Caco-2 (cell line): ENCODE measurements at regions not wholly inside any gene's neighbourhood (a gene's known extent, or its start where the extent isn't known, plus 50 kb on each side); places are given as distances from the start of the nearest gene placed in this dataset.
"Not testable (repeated sequence)": the region's sequence is repeated elsewhere in the genome, so short reads cannot be mapped to it uniquely, and the experiment has no call there.

Source experiments
- BruUV-seq: library from RNA; stranded (reverse); fragments of 400-500 nt; replicated peaks from 2 replicates; lab custom pipeline; 2021; lab: Mats Ljungman, UMichigan
- CTCF ChIA-PET: fragments of 300-600 bp; sonication (Branson Sonifier 250); formaldehyde crosslinking; loops from one replicate; lab custom pipeline; 2022; ENCODE audit warnings: antibody characterized with exemption; lab: Charles Lee
- POLR2A ChIA-PET: fragments of 300-600 bp; sonication (Branson Sonifier 250); formaldehyde crosslinking; loops from one replicate; lab custom pipeline; 2022; ENCODE audit warnings: antibody characterized with exemption; lab: Charles Lee
- DNase-seq, 2 experiments: peaks; one replicate each; pipeline versions ENCODE4 v3.0.0 to v3.0.0-alpha.2; 2020 to 2022
- H3K27me3 ChIP-seq: replicated peaks from 2 replicates; pipeline ENCODE4 v1.6.0; 2011; ENCODE audit warnings: low read length; ENCODE audit not compliant: control insufficient read depth, insufficient read depth
- H3K36me3 ChIP-seq: 2 replicates; pipeline ENCODE4 v1.5.1; 2011; ENCODE audit warnings: low read length; ENCODE audit not compliant: control insufficient read depth, insufficient read depth
- H3K4me1 ChIP-seq: fragments of 250-450 bp; sonication (Bioruptor Pico); 2 replicates; pipeline ENCODE4 v1.5.1; 2020; ENCODE audit warnings: mild to moderate bottlenecking
- H3K4me3 ChIP-seq: 2 replicates; pipeline ENCODE4 v1.5.1; 2011; ENCODE audit warnings: low read depth, mild to moderate bottlenecking, control low read depth, low read length
- H3K9me3 ChIP-seq: fragments of 250-450 bp; sonication (Bioruptor Pico); 2 replicates; pipeline ENCODE4 v1.5.1; 2020; ENCODE audit warnings: mild to moderate bottlenecking, moderate library complexity
- H3K27ac Mint-ChIP-seq: one replicate; pipeline ENCODE4 v1.8.0; 2022; ENCODE audit warnings: mixed read lengths; ENCODE audit not compliant: unreplicated experiment
- H3K27me3 Mint-ChIP-seq: one replicate; pipeline ENCODE4 v1.8.0; 2022; ENCODE audit warnings: mixed read lengths; ENCODE audit not compliant: insufficient read depth, unreplicated experiment
- H3K36me3 Mint-ChIP-seq: one replicate; pipeline ENCODE4 v1.8.0; 2022; ENCODE audit warnings: mild to moderate bottlenecking, mixed read lengths; ENCODE audit not compliant: insufficient read depth, unreplicated experiment
- H3K4me1 Mint-ChIP-seq: one replicate; pipeline ENCODE4 v1.8.0; 2022; ENCODE audit warnings: low read depth, mixed read lengths; ENCODE audit not compliant: unreplicated experiment
- H3K4me3 Mint-ChIP-seq: one replicate; pipeline ENCODE4 v1.8.0; 2022; ENCODE audit warnings: mild to moderate bottlenecking, moderate library complexity, mixed read lengths; ENCODE audit not compliant: unreplicated experiment
- H3K9me3 Mint-ChIP-seq: one replicate; pipeline ENCODE4 v1.8.0; 2022; ENCODE audit warnings: mixed read lengths; ENCODE audit not compliant: unreplicated experiment
- intact Hi-C: fragments of 100-400 bp; cut with micrococcal nuclease; formaldehyde crosslinking; loops from one replicate; pipeline ENCODE4 v1.10.0; 2022; ENCODE audit not compliant: unreplicated experiment
- TF ChIP-seq, protein P1 (sequence below), 2 experiments: fragments of 200-600 bp in 1 of 2; IDR thresholded peaks; 1 replicate in 1 of 2; 2 replicates in 1 of 2; pipeline versions ENCODE4 v1.5.1 to v1.8.0; 2011 to 2022; ENCODE audit warnings: antibody characterized with exemption in 1 of 2, control low read depth in 1 of 2, inconsistent platforms in 1 of 2, low read depth in 1 of 2, low read length in 1 of 2, mild to moderate bottlenecking in 1 of 2, moderate library complexity in 1 of 2; ENCODE audit not compliant: insufficient read depth in 1 of 2, severe bottlenecking in 1 of 2, unreplicated experiment in 1 of 2

DNA sequence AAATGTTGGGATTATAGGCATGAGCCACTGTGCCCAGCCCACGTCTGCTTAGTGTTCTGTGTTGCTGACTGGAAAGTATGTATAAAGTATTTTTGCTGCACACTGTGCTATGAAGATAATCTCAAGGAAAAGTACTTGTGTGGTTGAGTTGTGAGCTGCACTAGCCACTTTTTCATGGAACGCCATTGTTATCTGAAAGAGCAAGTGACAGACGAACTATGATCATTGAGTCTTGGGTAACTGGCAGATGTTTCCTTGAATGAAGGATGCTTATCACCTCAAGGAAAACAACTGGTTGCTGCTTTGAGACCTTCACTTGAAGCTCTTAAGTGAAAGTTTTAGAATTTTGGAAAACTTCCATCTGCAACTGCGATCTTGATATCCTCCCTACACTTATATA is 82.2 kb upstream of the KCTD1 start:
- TF ChIP-seq, protein P1, sequence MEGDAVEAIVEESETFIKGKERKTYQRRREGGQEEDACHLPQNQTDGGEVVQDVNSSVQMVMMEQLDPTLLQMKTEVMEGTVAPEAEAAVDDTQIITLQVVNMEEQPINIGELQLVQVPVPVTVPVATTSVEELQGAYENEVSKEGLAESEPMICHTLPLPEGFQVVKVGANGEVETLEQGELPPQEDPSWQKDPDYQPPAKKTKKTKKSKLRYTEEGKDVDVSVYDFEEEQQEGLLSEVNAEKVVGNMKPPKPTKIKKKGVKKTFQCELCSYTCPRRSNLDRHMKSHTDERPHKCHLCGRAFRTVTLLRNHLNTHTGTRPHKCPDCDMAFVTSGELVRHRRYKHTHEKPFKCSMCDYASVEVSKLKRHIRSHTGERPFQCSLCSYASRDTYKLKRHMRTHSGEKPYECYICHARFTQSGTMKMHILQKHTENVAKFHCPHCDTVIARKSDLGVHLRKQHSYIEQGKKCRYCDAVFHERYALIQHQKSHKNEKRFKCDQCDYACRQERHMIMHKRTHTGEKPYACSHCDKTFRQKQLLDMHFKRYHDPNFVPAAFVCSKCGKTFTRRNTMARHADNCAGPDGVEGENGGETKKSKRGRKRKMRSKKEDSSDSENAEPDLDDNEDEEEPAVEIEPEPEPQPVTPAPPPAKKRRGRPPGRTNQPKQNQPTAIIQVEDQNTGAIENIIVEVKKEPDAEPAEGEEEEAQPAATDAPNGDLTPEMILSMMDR (IDR thresholded peaks at IDR 0.05; ENCODE audit: insufficient read depth in 1 of 2, low read depth in 1 of 2, low read length in 1 of 2, severe bottlenecking in 1 of 2, unreplicated experiment in 1 of 2) = no peak
- no peaks in the 10 kb centered on the region for H3K36me3 Mint-ChIP-seq
- Histone ChIP-seq H3K9me3 (no peaks in the 10 kb centered on the region), H3K4me3 (no peak overlapping the region), H3K27me3 (no peaks in the 10 kb centered on the region), H3K36me3 (no peaks in the 10 kb centered on the region), H3K4me1 (no peaks in the 10 kb centered on the region)
- no peaks in the 10 kb centered on the region for H3K4me1 Mint-ChIP-seq
- no TSS peak for BruUV-seq
- no peak overlapping the region for H3K4me3 Mint-ChIP-seq
- DNase-seq = no peak
- no peaks in the 10 kb centered on the region for H3K9me3 Mint-ChIP-seq
- POLR2A ChIA-PET = no interaction called here
- intact Hi-C loops = no loop called here
- no peaks in the 10 kb centered on the region for H3K27me3 Mint-ChIP-seq
- CTCF ChIA-PET = no interaction called here
- no peak overlapping the region for H3K27ac Mint-ChIP-seq

DNA sequence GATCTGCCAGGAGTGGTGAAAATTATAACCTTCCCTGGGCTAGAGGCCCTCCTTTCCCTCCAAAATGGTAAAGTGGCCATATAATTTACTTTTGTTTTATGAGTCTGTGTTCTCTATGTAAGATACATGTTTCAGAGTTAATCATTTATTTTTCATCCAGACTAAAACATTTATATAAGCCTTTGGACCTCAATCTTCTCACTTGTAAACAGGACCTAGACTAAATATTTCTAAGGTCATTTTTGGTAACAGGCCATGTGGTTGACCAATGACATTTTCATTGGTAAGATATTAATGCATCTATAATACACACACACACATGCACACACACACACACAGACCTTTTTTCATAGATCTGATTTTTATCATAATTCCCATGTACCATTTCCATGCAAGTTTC is 79.7 kb upstream of the KCTD1 start:
- TF ChIP-seq, protein P1 (IDR thresholded peaks at IDR 0.05; ENCODE audit: insufficient read depth in 1 of 2, low read depth in 1 of 2, low read length in 1 of 2, severe bottlenecking in 1 of 2, unreplicated experiment in 1 of 2) = no peak
- no TSS peak for BruUV-seq
- Histone ChIP-seq H3K36me3 (no peaks in the 10 kb centered on the region), H3K27me3 (no peaks in the 10 kb centered on the region), H3K9me3 (no peaks in the 10 kb centered on the region), H3K4me3 (no peak overlapping the region), H3K4me1 (no peaks in the 10 kb centered on the region)
- peaks cover 10% of the 10 kb centered on the region for H3K9me3 Mint-ChIP-seq
- intact Hi-C loops = no loop called here
- no peaks in the 10 kb centered on the region for H3K36me3 Mint-ChIP-seq
- no peaks in the 10 kb centered on the region for H3K4me1 Mint-ChIP-seq
- no peaks in the 10 kb centered on the region for H3K27me3 Mint-ChIP-seq
- no peak for DNase-seq
- CTCF ChIA-PET = no interaction called here
- no peak overlapping the region for H3K4me3 Mint-ChIP-seq
- H3K27ac Mint-ChIP-seq = no peak overlapping the region
- POLR2A ChIA-PET = no interaction called here

DNA sequence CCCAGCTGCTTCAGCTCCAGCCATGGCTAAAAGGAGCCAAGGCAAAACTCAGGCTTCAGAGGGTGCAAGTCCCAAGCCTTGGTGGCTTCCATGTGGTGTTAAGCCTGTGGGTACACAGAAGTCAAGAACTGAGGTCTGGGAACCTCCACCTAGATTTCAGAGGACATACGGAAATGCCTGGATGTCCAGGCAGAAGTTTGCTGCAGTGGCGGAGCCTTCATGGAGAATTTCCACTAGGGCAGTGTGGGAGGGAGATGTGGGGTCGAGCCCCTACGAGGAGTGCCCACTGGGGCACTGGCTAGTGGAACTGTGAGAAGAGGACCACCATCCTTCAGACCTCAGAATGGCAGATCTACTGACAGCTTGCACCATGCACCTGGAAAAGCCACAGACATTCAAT is 76.1 kb upstream of the KCTD1 start:
- H3K36me3 Mint-ChIP-seq = no peaks in the 10 kb centered on the region
- H3K4me1 Mint-ChIP-seq = no peaks in the 10 kb centered on the region
- H3K27me3 ChIP-seq = no peaks in the 10 kb centered on the region
- H3K4me3 ChIP-seq = no peak overlapping the region
- TF ChIP-seq, protein P1 (IDR thresholded peaks at IDR 0.05; ENCODE audit: insufficient read depth in 1 of 2, low read depth in 1 of 2, low read length in 1 of 2, severe bottlenecking in 1 of 2, unreplicated experiment in 1 of 2) = no peak
- no peak for DNase-seq
- CTCF ChIA-PET = no interaction called here
- H3K27me3 Mint-ChIP-seq = no peaks in the 10 kb centered on the region
- no peaks in the 10 kb centered on the region for H3K9me3 ChIP-seq
- POLR2A ChIA-PET = no interaction called here
- no peaks in the 10 kb centered on the region for H3K4me1 ChIP-seq
- no TSS peak for BruUV-seq
- peaks cover 16% of the 10 kb centered on the region for H3K9me3 Mint-ChIP-seq
- H3K36me3 ChIP-seq = no peaks in the 10 kb centered on the region
- intact Hi-C loops = no loop called here
- no peak overlapping the region for H3K27ac Mint-ChIP-seq
- H3K4me3 Mint-ChIP-seq = no peak overlapping the region

DNA sequence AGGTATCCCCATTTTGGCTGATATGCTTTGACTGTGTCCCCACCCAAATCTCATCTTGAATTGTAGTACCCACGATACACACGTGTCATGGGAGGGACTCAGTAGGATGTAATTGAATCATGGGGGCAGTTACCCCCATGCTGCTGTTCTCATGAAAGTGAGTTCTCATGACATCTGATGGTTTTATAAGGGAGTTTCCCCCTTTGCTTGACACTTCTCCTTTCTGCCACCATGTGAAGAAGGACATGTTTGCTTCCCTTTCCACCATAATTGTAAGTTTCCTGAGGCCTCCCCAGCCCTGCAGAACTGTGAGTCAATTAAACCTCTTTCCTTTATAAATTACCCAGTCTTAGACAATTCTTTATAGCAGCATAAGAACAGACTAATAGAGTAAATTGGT is 75.0 kb upstream of the KCTD1 start:
- BruUV-seq, intact Hi-C loops: not testable (repeated sequence)

More for the DNA sequence above, 75.0 kb upstream of the KCTD1 start:
- H3K36me3 Mint-ChIP-seq, H3K4me1 ChIP-seq, H3K27me3 Mint-ChIP-seq, H3K27ac Mint-ChIP-seq, H3K4me1 Mint-ChIP-seq, H3K4me3 Mint-ChIP-seq, CTCF ChIA-PET, H3K9me3 ChIP-seq, H3K27me3 ChIP-seq, DNase-seq, H3K4me3 ChIP-seq, POLR2A ChIA-PET, H3K36me3 ChIP-seq: not testable (repeated sequence)
- H3K9me3 Mint-ChIP-seq = peaks cover 16% of the 10 kb centered on the region
